SK-N-SH treated with all-trans-retinoic acid at 6 μM for 48 hours (cell line): ENCODE measurements at regions not wholly inside any gene's neighbourhood (a gene's known extent, or its start where the extent isn't known, plus 50 kb on each side); places are given as distances from the start of the nearest gene placed in this dataset.

Experiments used
- CREB5 ChIP-seq: fragments of 250-450 bp; sonication (Bioruptor Pico); IDR thresholded peaks from 2 replicates; pipeline ENCODE4 v1.5.1; 2020; ENCODE audit warnings: low read depth, mild to moderate bottlenecking, moderate library complexity
- ZFP3 ChIP-seq: fragments of 250-450 bp; sonication (Bioruptor Pico); IDR thresholded peaks from 2 replicates; pipeline ENCODE4 v1.5.0; 2020; ENCODE audit warnings: mild to moderate bottlenecking, moderate library complexity
- ZFP30 ChIP-seq: fragments of 450-650 bp; formaldehyde crosslinking; IDR thresholded peaks from 2 replicates; pipeline ENCODE4 v1.5.0; 2022; ENCODE audit warnings: mild to moderate bottlenecking, moderate library complexity
- ZNF8 ChIP-seq: fragments of 450-650 bp; formaldehyde crosslinking; IDR thresholded peaks from 2 replicates; pipeline ENCODE4 v1.5.0; 2020; ENCODE audit warnings: mild to moderate bottlenecking, moderate library complexity

GRCh38 chr2:14303366-14304115 is 329.0 kb upstream of the LRATD1 start:
- TF ChIP-seq CREB5 (CRISPR knock-in tag) (no peak), ZNF8 (CRISPR knock-in tag) (no peak), ZFP3 (no peak), ZFP30 (CRISPR knock-in tag) (no peak)
